GM12872 (cell line): ENCODE measurements at regions not wholly inside any gene's neighbourhood (a gene's known extent, or its start where the extent isn't known, plus 50 kb on each side); places are given as distances from the start of the nearest gene placed in this dataset.

ENCODE experiments used
- CTCF ChIP-seq: IDR thresholded peaks from 3 replicates; pipeline ENCODE4 v1.5.1; 2011; ENCODE audit warnings: low read depth, mild to moderate bottlenecking, low read length, moderate library complexity; ENCODE audit not compliant: insufficient read depth

- TF ChIP-seq CTCF: no peak
These were observed 168.1 kb upstream of the PIRT start for GRCh38 chr17:11005940-11006339.

GRCh38 chr17:11002417-11002816 lies 164.5 kb upstream of the PIRT start:
- no peak for TF ChIP-seq CTCF

- TF ChIP-seq CTCF: no peak
These were observed 163.8 kb upstream of the PIRT start for GRCh38 chr17:11001651-11002050.

- no peak for TF ChIP-seq CTCF
These were observed 161.6 kb upstream of the PIRT start for GRCh38 chr17:10999484-10999883.

GRCh38 chr17:10993126-10993525 lies 155.2 kb upstream of the PIRT start:
- no peak for TF ChIP-seq CTCF

GRCh38 chr17:10992106-10992880 lies 154.4 kb upstream of the PIRT start:
- no peak for TF ChIP-seq CTCF

- TF ChIP-seq CTCF: no peak
These were observed 149.9 kb upstream of the PIRT start for GRCh38 chr17:10987786-10988185.
